ENCODE measurements at regions not wholly inside any gene's neighbourhood (a gene's known extent, or its start where the extent isn't known, plus 50 kb on each side); places are given as distances from the start of the nearest gene placed in this dataset.

DNA sequence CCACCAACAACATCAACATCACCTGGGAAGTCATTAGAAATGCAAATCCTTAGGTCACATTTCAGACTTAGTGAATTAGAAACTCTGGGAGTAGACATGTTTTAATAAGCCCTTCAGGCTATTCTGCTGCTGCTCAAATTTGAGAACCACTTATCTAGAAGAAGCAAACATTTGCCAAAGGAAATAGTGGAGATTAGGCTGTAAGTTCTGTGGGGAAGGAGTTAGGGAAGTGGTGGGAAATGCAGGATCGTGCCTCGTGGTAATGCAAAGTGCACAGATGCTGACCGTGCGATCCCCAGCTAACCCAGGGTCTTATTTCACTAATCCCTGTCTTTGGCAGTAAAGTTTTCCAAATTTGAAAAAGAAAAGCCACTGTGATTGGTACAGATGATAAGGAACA, 328.5 kb downstream of the EPM2A start:
- no peak for DNase-seq (ENCODE audit: low spot score in 2 of 2, unreplicated experiment in 2 of 2)
- Mint-ChIP-seq H3K27ac (no peak overlapping the region), H3K9me3 (peaks cover 8% of the 10 kb centered on the region), H3K4me1 (peaks cover 9% of the 10 kb centered on the region), H3K4me3 (no peak overlapping the region), H3K27me3 (ENCODE audit: low read depth) (no peaks in the 10 kb centered on the region), H3K36me3 (no peaks in the 10 kb centered on the region)
- TF ChIP-seq, protein P1, sequence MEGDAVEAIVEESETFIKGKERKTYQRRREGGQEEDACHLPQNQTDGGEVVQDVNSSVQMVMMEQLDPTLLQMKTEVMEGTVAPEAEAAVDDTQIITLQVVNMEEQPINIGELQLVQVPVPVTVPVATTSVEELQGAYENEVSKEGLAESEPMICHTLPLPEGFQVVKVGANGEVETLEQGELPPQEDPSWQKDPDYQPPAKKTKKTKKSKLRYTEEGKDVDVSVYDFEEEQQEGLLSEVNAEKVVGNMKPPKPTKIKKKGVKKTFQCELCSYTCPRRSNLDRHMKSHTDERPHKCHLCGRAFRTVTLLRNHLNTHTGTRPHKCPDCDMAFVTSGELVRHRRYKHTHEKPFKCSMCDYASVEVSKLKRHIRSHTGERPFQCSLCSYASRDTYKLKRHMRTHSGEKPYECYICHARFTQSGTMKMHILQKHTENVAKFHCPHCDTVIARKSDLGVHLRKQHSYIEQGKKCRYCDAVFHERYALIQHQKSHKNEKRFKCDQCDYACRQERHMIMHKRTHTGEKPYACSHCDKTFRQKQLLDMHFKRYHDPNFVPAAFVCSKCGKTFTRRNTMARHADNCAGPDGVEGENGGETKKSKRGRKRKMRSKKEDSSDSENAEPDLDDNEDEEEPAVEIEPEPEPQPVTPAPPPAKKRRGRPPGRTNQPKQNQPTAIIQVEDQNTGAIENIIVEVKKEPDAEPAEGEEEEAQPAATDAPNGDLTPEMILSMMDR (IDR thresholded peaks at IDR 0.05; ENCODE audit: unreplicated experiment): no peak

DNA sequence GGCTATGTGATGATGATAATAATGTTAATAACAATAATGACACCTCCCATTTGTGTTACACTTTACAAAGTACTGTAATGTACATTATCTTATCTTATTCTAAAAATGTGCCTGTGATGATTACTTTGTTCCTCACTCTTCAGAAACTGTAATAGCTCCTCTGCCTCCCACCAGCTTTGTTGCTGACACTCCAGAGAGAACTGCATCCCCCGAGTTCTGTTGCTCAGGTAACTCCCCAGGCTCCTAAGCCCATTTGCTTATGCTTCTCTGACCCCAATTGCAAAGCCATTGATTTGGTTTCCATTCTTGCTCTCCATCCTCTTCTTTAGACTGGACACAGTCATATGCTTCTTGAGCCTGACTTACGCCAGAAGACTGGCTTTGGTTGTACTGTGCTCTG, 319.7 kb downstream of the EPM2A start:
- Mint-ChIP-seq H3K36me3 (no peaks in the 10 kb centered on the region), H3K4me3 (no peak overlapping the region), H3K27ac (no peak overlapping the region), H3K4me1 (no peaks in the 10 kb centered on the region), H3K27me3 (ENCODE audit: low read depth) (peaks cover 8% of the 10 kb centered on the region), H3K9me3 (no peaks in the 10 kb centered on the region)
- TF ChIP-seq, protein P1 (IDR thresholded peaks at IDR 0.05; ENCODE audit: unreplicated experiment): no peak
- DNase-seq (ENCODE audit: low spot score in 2 of 2, unreplicated experiment in 2 of 2): no peak

DNA sequence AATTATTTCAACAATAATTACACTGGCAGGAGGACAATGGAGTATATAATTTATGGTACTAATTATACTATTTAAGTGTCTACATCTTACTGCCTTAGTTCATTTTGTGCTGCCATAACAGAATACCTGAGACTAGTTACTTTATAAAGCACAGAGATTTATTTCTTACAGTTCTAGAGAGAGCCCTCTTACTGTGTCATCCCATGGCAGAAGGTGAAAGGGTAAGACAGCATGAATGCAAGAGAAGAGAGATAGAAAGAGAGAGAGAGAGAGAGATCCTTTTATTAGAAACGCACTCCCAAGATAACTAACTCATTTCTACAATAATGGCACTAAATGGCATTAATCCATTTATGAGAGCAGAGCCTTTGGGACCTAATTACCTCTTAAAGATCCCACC, 314.7 kb downstream of the EPM2A start:
- Mint-ChIP-seq H3K9me3 (no peaks in the 10 kb centered on the region), H3K4me3 (no peak overlapping the region), H3K27me3 (ENCODE audit: low read depth) (peaks cover 3% of the 10 kb centered on the region), H3K36me3 (no peaks in the 10 kb centered on the region), H3K27ac (no peak overlapping the region), H3K4me1 (no peaks in the 10 kb centered on the region)
- no peak for DNase-seq (ENCODE audit: low spot score in 2 of 2, unreplicated experiment in 2 of 2)
- TF ChIP-seq, protein P1 (IDR thresholded peaks at IDR 0.05; ENCODE audit: unreplicated experiment): no peak

DNA sequence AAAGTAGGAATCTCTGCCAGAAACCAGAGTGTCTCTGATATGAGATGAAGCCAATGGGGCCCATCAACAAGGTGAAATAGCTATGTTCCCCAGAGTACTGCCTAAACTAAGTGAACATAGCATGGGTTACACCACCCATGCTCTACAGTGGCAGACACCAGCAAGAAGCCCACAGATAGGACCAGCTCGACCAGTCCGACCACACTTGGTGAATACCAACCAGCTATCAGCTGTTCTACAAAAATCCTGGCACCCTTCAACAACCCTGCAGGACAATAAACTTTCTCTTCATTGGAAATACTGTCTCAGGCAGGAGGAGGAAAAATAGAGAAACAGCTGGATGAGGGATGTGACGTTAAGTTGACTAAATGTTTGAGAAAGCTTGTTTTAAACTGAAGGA, 311.4 kb downstream of the EPM2A start:
- no peaks in the 10 kb centered on the region for H3K36me3 Mint-ChIP-seq
- TF ChIP-seq, protein P1 (IDR thresholded peaks at IDR 0.05; ENCODE audit: unreplicated experiment): no peak
- no peak overlapping the region for H3K4me3 Mint-ChIP-seq
- no peaks in the 10 kb centered on the region for H3K9me3 Mint-ChIP-seq
- no peaks in the 10 kb centered on the region for H3K4me1 Mint-ChIP-seq
- H3K27me3 Mint-ChIP-seq (ENCODE audit: low read depth): no peaks in the 10 kb centered on the region
- no peak overlapping the region for H3K27ac Mint-ChIP-seq
- DNase-seq (ENCODE audit: low spot score in 2 of 2, unreplicated experiment in 2 of 2): no peak

DNA sequence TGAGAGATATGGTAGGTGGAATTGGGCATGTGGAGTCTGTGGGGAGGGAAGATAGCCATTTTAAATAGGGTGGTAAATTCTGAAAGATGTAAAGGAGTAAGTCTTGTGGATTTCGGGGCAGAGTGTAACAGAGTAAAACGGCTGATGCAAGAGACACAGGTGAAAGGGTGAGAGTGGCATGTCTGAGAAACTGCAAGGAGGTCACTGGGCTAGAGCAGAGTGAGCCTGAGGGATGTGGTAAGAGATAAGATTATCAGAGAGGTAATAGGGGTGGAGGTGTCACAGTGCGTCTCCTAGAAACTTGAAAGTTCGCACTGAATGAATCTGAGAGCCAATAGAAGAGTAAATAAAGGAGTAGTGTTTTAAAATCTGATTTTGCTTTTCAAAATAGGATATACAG, 308.1 kb downstream of the EPM2A start:
- Mint-ChIP-seq H3K9me3 (no peaks in the 10 kb centered on the region), H3K27ac (no peak overlapping the region), H3K4me3 (no peak overlapping the region), H3K27me3 (ENCODE audit: low read depth) (no peaks in the 10 kb centered on the region), H3K4me1 (no peaks in the 10 kb centered on the region), H3K36me3 (no peaks in the 10 kb centered on the region)
- no peak for DNase-seq (ENCODE audit: low spot score in 2 of 2, unreplicated experiment in 2 of 2)
- TF ChIP-seq, protein P1 (IDR thresholded peaks at IDR 0.05; ENCODE audit: unreplicated experiment): no peak

DNA sequence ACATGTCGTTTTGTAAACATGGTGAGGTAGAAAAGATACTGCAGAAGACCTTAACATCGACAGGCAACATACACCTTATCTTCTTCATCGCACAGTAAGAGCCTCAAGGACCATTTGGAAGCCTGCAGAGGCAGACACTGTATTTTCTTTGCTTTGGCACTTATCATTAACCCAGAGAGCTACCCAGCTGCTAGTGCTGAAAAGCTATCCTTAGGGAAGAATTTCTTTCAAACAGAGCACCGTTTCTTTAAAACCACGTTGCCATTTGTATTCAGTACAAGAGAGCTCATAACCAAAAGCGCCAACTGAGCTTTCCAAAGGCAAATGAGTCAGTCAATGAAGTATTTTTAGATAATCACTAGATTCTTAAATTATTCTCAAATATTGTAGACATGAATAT, 306.6 kb downstream of the EPM2A start:
- H3K27me3 Mint-ChIP-seq (ENCODE audit: low read depth): no peaks in the 10 kb centered on the region

More for the DNA sequence above, 306.6 kb downstream of the EPM2A start:
- Mint-ChIP-seq H3K4me1 (no peaks in the 10 kb centered on the region), H3K36me3 (no peaks in the 10 kb centered on the region), H3K9me3 (no peaks in the 10 kb centered on the region), H3K27ac (no peak overlapping the region), H3K4me3 (no peak overlapping the region)
- DNase-seq (ENCODE audit: low spot score in 2 of 2, unreplicated experiment in 2 of 2): no peak
- TF ChIP-seq, protein P1 (IDR thresholded peaks at IDR 0.05; ENCODE audit: unreplicated experiment): no peak
